HG03469 (cell line): ENCODE measurements at regions not wholly inside any gene's neighbourhood (a gene's known extent, or its start where the extent isn't known, plus 50 kb on each side); places are given as distances from the start of the nearest gene placed in this dataset.
"Not testable (repeated sequence)": the region's sequence is repeated elsewhere in the genome, so short reads cannot be mapped to it uniquely, and the experiment has no call there.

Experiments
- ATAC-seq: cut with Tn5 transposase; IDR thresholded peaks from one replicate; pipeline ENCODE4 v1.9.1; 2021; ENCODE audit warnings: mild to moderate bottlenecking, moderate library complexity, moderate number of reproducible peaks; ENCODE audit not compliant: unreplicated experiment

DNA sequence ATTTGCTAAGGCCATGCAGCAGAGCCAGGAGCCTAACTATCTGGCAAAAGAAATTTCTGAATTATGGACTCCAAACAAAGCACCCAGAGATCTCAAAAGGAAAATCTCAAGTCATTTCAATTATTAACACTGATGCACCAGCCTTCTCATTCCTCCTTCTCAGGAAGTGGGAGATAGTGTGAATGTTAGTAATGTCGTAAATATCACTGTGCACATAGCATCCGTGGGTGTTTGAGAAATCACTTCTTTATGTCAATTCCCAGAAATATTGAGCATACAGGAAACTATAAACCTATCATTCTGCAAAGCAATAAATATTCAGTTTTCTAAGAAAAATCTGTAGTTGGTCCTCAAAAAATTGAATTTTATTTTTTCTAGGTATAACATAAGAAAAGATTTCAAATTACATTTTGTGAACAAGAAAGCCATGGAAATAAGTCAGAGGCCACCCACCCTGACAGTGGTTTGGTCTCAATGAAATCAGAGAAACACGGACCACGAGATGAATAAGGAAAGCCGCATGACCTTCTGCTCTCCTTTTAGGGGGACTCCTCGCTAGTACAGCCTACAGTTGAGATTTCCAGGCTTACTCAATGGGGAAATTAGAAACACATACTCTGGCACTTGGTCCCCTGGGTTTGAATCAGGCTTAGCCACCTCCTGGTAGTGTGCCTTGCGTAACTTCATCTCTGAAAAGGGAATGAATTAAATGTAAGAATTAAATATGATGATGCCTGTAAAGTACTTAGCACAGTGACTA is 120.6 kb downstream of the DIRAS2 start:
- ATAC-seq = no peak

DNA sequence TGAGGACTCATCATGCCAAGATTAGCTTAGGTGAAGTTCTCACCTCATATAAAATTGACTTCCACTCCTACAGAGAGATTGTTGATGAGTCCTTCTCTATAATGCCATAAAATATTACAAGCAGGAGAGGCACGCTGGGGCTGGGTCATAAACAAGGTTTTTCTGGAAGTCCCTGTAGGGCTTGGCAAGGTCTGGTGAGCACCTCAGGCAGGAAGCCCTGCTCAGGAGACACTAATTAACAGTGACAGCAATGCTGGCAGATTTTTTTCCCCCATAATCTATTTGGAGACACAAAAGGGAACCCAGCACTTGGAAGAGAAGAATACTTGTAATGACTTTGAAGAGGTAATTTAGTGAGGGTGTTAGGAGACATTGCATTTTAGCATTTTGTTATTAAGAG is 118.7 kb downstream of the DIRAS2 start:
- no peak for ATAC-seq

DNA sequence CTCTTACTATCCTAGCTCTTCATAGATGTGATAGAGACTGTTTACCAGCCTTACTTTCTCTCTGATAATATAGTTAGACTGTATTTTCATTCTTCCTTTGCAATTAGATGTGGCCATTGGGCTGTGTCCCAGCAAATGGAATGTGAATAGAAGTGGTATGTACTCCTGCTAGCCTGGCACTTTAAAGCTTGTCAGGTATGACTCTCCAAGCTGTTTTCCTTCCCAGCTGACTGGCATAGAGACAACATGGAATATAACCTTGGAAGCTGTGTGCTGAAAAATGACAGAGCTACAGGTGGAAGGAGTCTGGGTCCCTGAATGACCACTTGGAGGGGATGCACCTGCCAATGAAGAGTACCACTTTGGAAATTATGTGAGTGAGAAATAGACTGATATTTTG is 116.2 kb downstream of the DIRAS2 start:
- no peak for ATAC-seq

DNA sequence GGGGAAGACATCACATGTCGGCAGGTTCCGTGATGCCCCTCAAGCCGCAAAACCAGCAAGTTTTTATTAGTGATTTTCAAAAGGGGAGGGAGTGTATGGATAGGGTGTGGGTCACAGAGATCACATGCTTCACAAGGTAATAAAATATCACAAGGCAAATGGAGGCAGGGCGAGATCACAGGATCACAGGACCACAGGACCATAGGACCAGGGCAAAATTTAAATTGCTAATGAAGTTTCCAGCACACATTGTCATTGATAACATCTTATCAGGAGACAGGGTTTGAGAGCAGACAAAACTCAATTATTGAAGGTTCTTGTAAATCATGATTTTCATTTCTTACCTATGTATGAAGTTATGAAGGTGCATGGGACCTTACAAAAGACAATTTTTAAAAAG is 106.5 kb downstream of the DIRAS2 start:
- not testable (repeated sequence) for ATAC-seq

DNA sequence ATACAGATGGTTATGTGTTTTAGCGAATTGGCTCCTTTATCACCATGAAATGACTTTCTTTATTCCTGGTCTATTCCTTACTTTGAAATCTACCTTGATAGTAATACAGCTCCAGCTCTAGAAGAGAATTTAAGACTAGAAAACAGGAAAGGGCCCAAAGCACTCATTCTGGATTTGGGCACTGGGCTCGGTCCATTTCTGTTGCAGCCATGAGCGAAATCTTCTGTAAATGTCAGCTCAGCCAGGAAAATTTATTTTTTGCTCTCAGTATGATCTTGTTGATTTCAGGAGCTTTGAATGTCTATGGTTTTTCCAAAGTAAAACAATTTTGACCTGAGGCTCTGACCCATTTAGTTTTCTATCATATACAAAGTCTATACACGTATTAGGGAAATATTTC is 104.1 kb downstream of the DIRAS2 start:
- ATAC-seq = no peak

DNA sequence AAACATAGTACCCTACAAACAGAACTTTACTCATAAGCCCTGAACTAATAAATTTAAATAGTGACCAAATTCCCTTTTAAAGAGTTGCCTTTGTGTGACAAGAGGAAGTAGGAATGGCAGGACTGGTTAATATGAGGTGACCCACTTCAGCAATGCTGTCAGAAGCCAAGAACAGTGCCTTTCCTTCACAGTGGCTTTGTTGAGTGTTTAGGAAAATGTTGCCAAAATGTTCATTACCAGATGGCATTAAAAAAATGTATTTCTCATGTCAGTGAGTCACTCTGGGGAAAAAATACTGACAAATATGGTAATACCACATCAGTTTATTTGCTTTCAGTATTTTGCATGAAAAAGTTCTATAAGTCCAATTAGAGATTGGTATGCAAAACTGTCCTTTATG is 103.3 kb downstream of the DIRAS2 start:
- no peak for ATAC-seq

DNA sequence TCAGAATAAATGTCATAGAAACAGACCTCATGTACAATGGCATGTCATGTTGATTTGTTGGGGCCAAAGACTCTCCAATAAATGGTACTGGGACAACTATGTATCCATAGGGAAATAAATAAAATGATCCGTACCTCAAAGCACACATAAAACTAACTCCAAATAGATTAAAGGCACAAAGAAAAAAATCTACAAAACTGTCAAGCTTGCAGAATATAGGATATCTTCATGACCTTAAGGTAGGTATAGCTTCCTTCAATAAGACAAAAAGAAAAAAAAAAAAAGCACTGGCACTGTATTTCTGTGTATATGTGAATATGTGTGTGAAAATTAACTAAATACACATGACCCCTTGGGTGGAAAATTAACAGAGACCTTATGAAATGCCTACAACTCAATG is 101.9 kb downstream of the DIRAS2 start:
- ATAC-seq = no peak

DNA sequence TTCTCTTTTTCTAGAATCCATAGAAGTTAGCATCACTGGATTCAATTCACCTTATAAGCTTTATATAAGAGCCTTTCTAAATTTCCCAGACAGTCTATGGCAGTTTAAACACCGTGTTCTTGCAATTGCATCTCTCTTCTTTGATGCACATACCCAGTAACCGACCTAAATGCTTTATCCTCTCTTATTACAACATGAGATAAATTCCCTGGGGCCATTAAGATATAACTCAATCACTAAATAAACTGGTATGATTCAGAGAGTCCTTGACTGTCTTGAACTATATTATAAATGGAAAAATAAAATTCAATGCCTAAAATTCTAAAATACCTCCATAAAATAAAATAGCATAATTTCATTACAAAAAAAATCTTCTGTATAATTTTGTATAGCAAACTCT is 98.1 kb downstream of the DIRAS2 start:
- no peak for ATAC-seq

DNA sequence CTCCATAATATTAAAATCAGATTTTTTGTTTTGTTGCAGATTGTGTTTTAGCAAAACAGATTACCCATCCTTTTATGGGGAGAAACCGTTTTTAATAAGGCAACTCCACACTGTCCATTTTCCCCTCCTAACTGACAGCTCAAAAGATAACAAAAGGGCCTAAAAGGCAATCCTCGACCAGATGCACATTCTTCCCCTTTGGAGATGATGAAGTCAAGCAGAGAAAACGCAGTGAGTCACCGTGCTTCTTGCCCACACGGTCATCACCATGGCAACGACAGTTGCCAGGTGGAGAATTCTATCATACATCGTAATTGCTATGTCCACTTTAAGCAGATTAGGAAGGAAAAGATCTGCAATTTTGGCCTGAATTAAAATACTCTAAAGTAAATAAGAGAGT is 96.4 kb downstream of the DIRAS2 start:
- no peak for ATAC-seq

DNA sequence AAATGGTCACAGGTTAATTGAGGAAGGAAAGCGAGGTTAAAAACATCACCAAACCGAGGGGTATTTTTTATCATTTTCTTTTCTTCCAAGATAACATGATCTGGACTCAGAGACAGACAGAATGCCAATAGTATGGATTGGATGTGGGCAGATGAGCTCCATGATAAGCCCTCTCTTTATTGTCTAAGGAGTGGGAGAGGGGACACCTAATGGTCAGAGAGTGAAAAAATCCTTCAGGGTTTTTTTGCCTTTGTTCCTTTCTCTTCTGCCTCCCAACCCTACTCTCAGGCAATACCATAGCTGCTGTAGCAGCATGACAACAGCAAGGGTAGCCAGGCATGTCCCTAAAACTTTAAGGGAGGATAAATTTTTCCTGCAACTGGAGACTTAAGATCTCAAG is 94.7 kb downstream of the DIRAS2 start:
- ATAC-seq = no peak

DNA sequence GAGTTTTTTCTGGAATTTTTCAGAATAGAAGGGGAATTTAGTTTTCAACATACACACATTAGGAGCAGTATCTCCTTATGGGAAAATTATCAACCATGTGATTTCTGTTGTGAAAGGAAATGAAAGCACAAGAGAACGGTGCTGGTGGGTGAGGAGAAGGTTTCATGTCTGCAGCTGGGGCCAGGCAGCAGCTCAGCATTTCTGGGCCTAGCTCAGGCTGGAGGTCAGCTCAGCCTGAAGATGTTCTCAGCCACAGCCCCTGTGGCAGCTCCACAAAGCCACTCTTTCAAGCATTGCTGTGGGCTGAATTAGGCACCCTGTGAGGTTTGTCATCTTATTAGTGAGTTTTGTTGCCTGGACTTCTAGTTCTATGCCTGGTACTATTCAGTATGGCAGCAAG is 90.3 kb downstream of the DIRAS2 start:
- ATAC-seq = no peak

DNA sequence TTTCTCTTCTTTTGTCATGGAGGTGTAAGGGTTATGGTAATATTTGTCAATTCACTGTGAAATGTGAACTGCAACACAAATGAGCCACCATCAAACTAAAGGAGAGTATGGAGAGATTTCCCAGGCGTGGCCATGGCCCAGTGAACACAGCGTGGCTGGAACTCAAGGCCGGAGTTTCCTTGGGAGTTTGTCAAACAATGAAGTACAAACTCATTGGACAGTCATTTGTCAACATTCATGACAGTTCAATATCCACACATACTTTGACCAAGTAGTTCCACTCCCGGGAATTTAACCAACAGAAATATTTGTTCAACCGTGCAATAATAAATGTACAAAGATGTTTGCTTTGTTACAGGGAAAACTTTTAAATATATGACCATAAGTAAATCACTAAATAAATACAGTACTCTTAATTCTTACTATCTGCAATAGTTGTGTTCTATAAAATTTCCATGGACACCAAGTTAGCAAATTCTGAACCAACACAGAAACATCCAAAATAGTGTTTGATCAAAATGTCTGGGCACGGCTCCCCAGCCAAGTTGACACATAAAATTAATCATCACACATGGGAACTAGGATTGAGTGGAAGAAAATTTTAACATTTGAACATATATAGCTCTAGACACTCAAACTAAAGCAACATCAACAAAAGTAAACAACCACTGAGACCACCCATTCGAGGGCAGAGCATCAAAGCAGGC is 87.1 kb downstream of the DIRAS2 start:
- no peak for ATAC-seq

DNA sequence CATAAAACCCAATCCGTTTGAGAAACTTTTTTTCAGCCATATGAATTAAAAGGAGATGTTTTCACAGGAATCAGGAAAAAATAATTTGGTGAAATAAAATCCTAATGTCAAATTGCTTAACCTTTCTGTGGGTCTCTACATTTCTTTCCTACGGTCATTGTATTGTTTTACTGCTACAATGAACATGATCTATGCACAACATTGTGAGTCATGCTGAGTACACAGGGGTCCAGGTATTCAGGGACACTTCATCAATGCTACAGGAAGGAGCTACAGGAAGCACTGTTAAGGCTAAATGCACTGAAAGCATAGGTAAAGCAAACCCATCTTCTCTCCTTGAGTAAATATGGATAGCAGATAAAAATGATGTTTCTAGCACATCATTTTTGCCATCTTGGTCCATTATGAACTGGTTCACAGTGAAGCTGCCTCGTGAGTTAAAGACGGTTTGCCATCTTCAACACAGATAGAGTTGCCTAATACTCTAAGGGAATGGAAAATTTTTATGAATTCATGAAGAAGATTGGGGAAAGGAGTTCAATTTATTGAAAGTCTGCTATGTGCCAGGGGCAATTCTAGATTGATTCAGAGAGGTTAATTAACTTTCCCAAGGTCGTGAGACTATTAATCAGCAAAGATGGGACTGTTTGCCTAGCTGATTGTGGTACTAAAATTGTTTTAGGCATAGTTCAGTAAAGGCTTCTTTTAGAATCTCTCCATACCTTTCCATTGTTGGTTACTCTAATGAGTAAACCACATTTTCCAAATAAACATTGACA is 85.5 kb downstream of the DIRAS2 start:
- no peak for ATAC-seq

DNA sequence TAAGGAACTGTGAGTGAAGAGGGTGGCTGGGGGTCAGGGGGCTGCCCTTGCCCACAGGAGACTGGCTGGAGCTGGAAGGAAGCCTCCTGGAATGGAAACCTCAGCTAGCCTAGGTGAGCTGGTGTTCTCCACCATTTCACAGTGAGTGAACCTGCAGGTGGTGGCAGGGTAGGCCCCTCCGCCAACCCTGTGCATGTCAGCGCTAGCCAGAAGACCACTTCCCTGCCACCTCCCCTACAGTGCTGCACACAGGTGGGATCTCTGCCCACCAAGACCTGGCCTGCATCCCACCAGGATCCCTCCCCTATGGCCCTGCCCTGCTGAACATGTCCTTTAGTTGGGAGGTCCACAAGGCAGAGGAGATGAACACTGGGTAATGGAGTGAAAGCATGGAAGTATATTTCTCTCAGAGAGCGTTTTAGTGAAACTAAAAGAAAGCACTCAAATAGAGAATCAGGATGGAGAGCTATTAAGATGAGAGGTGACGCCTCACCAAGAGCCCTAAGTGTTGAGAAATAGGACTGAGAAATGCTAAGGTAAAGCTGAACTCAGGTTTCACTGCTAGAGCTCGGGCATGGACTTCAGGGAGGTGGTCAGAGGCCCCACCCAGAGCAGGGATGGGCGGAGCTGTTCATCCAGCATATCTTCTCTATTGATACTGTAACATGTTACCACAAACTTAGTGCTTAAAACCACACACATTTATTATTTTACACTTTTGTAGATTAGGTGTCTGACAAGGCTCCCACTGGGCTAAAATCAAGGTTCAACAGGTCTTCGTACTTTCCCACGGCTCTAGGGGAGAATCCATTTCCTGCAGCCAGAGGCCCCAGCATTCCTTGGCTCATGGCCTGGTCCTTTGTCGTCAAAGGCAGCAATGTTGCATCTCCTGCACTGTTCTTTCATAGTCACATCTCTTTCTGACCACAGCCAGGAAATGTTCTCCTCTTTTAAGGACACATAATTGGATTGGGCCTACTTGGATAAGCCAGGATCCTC is 83.2 kb downstream of the DIRAS2 start:
- no peak for ATAC-seq
